ENCODE measurements at regions not wholly inside any gene's neighbourhood (a gene's known extent, or its start where the extent isn't known, plus 50 kb on each side); places are given as distances from the start of the nearest gene placed in this dataset.

GRCh38 chr4:144289667-144290428 lies 149.3 kb upstream of the GYPA start:
- H3K27me3 ChIP-seq: no peaks in the 10 kb centered on the region
- H3K4me1 Mint-ChIP-seq: no peaks in the 10 kb centered on the region
- H3K36me3 Mint-ChIP-seq: no peaks in the 10 kb centered on the region
- H3K4me3 ChIP-seq: no peak overlapping the region
- H2AFZ ChIP-seq (replicated peaks): no peak overlapping the region
- no peak overlapping the region for H3K4me3 Mint-ChIP-seq
- no peaks in the 10 kb centered on the region for H3K79me2 ChIP-seq (ENCODE audit: low read depth)
- no peak overlapping the region for H3K9ac ChIP-seq
- H3K9me3 ChIP-seq (ENCODE audit: low read depth): no peaks in the 10 kb centered on the region
- H3K27me3 Mint-ChIP-seq (ENCODE audit: insufficient read depth, low read depth): peaks cover 2% of the 10 kb centered on the region
- no peaks in the 10 kb centered on the region for H3F3A ChIP-seq (ENCODE audit: low read depth)
- H3K4me1 ChIP-seq: no peaks in the 10 kb centered on the region
- TF ChIP-seq EZH2phosphoT487 (IDR thresholded peaks at IDR 0.05) (no peak), EZH2 (IDR thresholded peaks at IDR 0.05) (no peak), CTCF (IDR thresholded peaks at IDR 0.05) (no peak)
- H4K20me1 ChIP-seq (ENCODE audit: low read depth): no peaks in the 10 kb centered on the region
- no peaks in the 10 kb centered on the region for H3K9me3 Mint-ChIP-seq
- no peak overlapping the region for H3K27ac ChIP-seq
- no peak overlapping the region for H3K4me2 ChIP-seq
- no peak for DNase-seq (ENCODE audit: low spot score)
- no peaks in the 10 kb centered on the region for H3K36me3 ChIP-seq
- H3K27ac Mint-ChIP-seq: no peak overlapping the region

- H3K9ac ChIP-seq: no peak overlapping the region
- DNase-seq (ENCODE audit: low spot score): no peak
- no peak overlapping the region for H3K27ac Mint-ChIP-seq
- TF ChIP-seq EZH2phosphoT487 (IDR thresholded peaks at IDR 0.05) (no peak), EZH2 (IDR thresholded peaks at IDR 0.05) (no peak), CTCF (IDR thresholded peaks at IDR 0.05) (no peak)
- no peaks in the 10 kb centered on the region for H4K20me1 ChIP-seq (ENCODE audit: low read depth)
- no peaks in the 10 kb centered on the region for H3F3A ChIP-seq (ENCODE audit: low read depth)
- no peak overlapping the region for H3K4me3 Mint-ChIP-seq
- no peak overlapping the region for H3K27ac ChIP-seq
- H3K9me3 Mint-ChIP-seq: no peaks in the 10 kb centered on the region
- no peaks in the 10 kb centered on the region for H3K4me1 Mint-ChIP-seq
- no peak overlapping the region for H2AFZ ChIP-seq (replicated peaks)
- H3K79me2 ChIP-seq (ENCODE audit: low read depth): no peaks in the 10 kb centered on the region
- H3K27me3 Mint-ChIP-seq (ENCODE audit: insufficient read depth, low read depth): no peaks in the 10 kb centered on the region
- no peak overlapping the region for H3K4me2 ChIP-seq
- H3K9me3 ChIP-seq (ENCODE audit: low read depth): no peaks in the 10 kb centered on the region
- H3K4me3 ChIP-seq: no peak overlapping the region
- H3K36me3 Mint-ChIP-seq: no peaks in the 10 kb centered on the region
- no peaks in the 10 kb centered on the region for H3K27me3 ChIP-seq
- no peaks in the 10 kb centered on the region for H3K36me3 ChIP-seq
- H3K4me1 ChIP-seq: no peaks in the 10 kb centered on the region
Observed at GRCh38 chr4:144291164-144291563, 150.6 kb upstream of the GYPA start.

GRCh38 chr4:144294211-144294610 lies 153.7 kb upstream of the GYPA start:
- Histone ChIP-seq H4K20me1 (ENCODE audit: low read depth) (no peaks in the 10 kb centered on the region), H3K4me3 (no peak overlapping the region), H3K27ac (no peak overlapping the region), H3K9me3 (ENCODE audit: low read depth) (no peaks in the 10 kb centered on the region), H2AFZ (replicated peaks) (no peak overlapping the region), H3K9ac (no peak overlapping the region), H3K79me2 (ENCODE audit: low read depth) (no peaks in the 10 kb centered on the region), H3K36me3 (no peaks in the 10 kb centered on the region), H3K27me3 (no peaks in the 10 kb centered on the region), H3K4me2 (no peak overlapping the region), H3F3A (ENCODE audit: low read depth) (no peaks in the 10 kb centered on the region), H3K4me1 (no peaks in the 10 kb centered on the region)
- H3K9me3 Mint-ChIP-seq: no peaks in the 10 kb centered on the region
- H3K4me1 Mint-ChIP-seq: no peaks in the 10 kb centered on the region
- no peaks in the 10 kb centered on the region for H3K27me3 Mint-ChIP-seq (ENCODE audit: insufficient read depth, low read depth)
- no peaks in the 10 kb centered on the region for H3K36me3 Mint-ChIP-seq
- H3K4me3 Mint-ChIP-seq: no peak overlapping the region
- no peak overlapping the region for H3K27ac Mint-ChIP-seq
- TF ChIP-seq EZH2 (IDR thresholded peaks at IDR 0.05) (no peak), EZH2phosphoT487 (IDR thresholded peaks at IDR 0.05) (no peak), CTCF (IDR thresholded peaks at IDR 0.05) (no peak)
- no peak for DNase-seq (ENCODE audit: low spot score)
